A673 (cell line): ENCODE measurements at regions not wholly inside any gene's neighbourhood (a gene's known extent, or its start where the extent isn't known, plus 50 kb on each side); places are given as distances from the start of the nearest gene placed in this dataset.

Experiments used
- BruUV-seq: library from RNA; stranded (reverse); fragments of 400-500 nt; replicated peaks from 2 replicates; lab custom pipeline; 2021; lab: Mats Ljungman, UMichigan
- CTCF ChIA-PET: fragments of 300-600 bp; sonication (Branson Sonifier 250); formaldehyde crosslinking; loops from one replicate; lab custom pipeline; 2022; ENCODE audit warnings: antibody characterized with exemption; lab: Charles Lee
- POLR2A ChIA-PET: fragments of 300-600 bp; sonication (Branson Sonifier 250); formaldehyde crosslinking; loops from one replicate; lab custom pipeline; 2022; ENCODE audit warnings: antibody characterized with exemption; ENCODE audit not compliant: low non-redundant PET; lab: Charles Lee
- DNase-seq: peaks from one replicate; pipeline ENCODE4 v3.0.0-alpha.2; 2015; ENCODE audit warnings: low spot score
- H3K27ac ChIP-seq: fragments of 200-600 bp; sonication (generic); 2 replicates; pipeline ENCODE4 v1.5.1; 2016; ENCODE audit warnings: mixed run types, low read depth, mild to moderate bottlenecking, mixed read lengths, antibody characterized with exemption, low read length; ENCODE audit not compliant: poor library complexity, severe bottlenecking
- H3K27me3 ChIP-seq: fragments of 200-600 bp; sonication (generic); replicated peaks from 2 replicates; pipeline ENCODE4 v1.6.1; 2017; ENCODE audit warnings: mixed run types, low read depth, mild to moderate bottlenecking, mixed read lengths, antibody characterized with exemption, low read length; ENCODE audit not compliant: insufficient read depth, poor library complexity
- H3K36me3 ChIP-seq: fragments of 200-600 bp; sonication (generic); 2 replicates; pipeline ENCODE4 v1.6.1; 2016; ENCODE audit warnings: mixed run types, mild to moderate bottlenecking, mixed read lengths, antibody characterized with exemption, low read length; ENCODE audit not compliant: insufficient read depth, poor library complexity, severe bottlenecking
- H3K4me1 ChIP-seq: fragments of 200-600 bp; sonication (generic); 2 replicates; pipeline ENCODE4 v1.6.1; 2017; ENCODE audit warnings: mixed run types, mild to moderate bottlenecking, mixed read lengths, antibody characterized with exemption, low read length; ENCODE audit not compliant: insufficient read depth, poor library complexity, severe bottlenecking
- H3K4me3 ChIP-seq: fragments of 200-600 bp; sonication (generic); 2 replicates; pipeline ENCODE4 v1.5.1; 2016; ENCODE audit warnings: low read depth, mixed run types, mild to moderate bottlenecking, mixed read lengths, low read length; ENCODE audit not compliant: poor library complexity, severe bottlenecking
- H3K9me3 ChIP-seq: fragments of 200-600 bp; sonication (generic); 2 replicates; pipeline ENCODE4 v1.6.1; 2016; ENCODE audit warnings: mixed run types, low read depth, mild to moderate bottlenecking, mixed read lengths, antibody characterized with exemption, low read length; ENCODE audit not compliant: poor library complexity, severe bottlenecking
- EZH2 ChIP-seq: fragments of 200-600 bp; sonication (generic); IDR thresholded peaks from 2 replicates; pipeline ENCODE4 v1.6.1; 2017; ENCODE audit warnings: borderline replicate concordance, low read depth, mild to moderate bottlenecking, mixed read lengths, antibody characterized with exemption, low read length; ENCODE audit not compliant: poor library complexity, severe bottlenecking
- intact Hi-C: fragments of 100-400 bp; cut with micrococcal nuclease; formaldehyde crosslinking; loops from one replicate; pipeline ENCODE4 v1.10.0; 2022; ENCODE audit not compliant: unreplicated experiment

GRCh38 chr2:157206916-157207315 is 50.6 kb upstream of the GALNT5 start:
- H3K4me3 ChIP-seq, result no peak overlapping the region
- no peaks in the 10 kb centered on the region for H3K9me3 ChIP-seq
- ChIA-PET CTCF (no interaction called here), POLR2A (no interaction called here)
- H3K27ac ChIP-seq, result no peak overlapping the region
- no peaks in the 10 kb centered on the region for H3K36me3 ChIP-seq
- no peaks in the 10 kb centered on the region for H3K27me3 ChIP-seq
- DNase-seq, result no peak
- no peaks in the 10 kb centered on the region for H3K4me1 ChIP-seq
- BruUV-seq, result no TSS peak
- TF ChIP-seq EZH2, result no peak
- intact Hi-C loops, result no loop called here
